GM12874 (cell line): ENCODE measurements at regions not wholly inside any gene's neighbourhood (a gene's known extent, or its start where the extent isn't known, plus 50 kb on each side); places are given as distances from the start of the nearest gene placed in this dataset.

Source experiments
- TF ChIP-seq, protein P1 (sequence below): IDR thresholded peaks from 2 replicates; pipeline ENCODE4 v1.5.1; 2011; ENCODE audit warnings: low read depth, mild to moderate bottlenecking, control low read depth, low read length, moderate library complexity; ENCODE audit not compliant: insufficient read depth

DNA sequence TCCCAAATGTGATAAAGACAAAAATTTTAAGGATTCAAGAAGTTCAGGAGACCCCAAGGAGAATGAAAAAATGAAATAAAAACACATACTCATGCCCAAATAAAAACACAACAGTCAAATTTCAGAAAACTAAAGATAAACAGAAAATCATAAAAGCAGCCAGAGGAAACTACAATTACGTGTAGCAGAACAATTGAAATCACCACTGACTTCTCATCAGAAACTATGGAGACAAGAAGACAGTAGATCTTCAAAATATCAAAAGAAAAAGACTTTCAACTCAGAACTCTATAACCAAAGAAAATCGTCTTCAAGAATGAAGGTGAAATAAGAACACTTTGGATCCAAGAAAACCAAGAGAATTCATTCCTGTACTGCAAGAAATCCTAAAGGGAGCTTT lies 54.9 kb downstream of the DIO3 start:
- TF ChIP-seq, protein P1, sequence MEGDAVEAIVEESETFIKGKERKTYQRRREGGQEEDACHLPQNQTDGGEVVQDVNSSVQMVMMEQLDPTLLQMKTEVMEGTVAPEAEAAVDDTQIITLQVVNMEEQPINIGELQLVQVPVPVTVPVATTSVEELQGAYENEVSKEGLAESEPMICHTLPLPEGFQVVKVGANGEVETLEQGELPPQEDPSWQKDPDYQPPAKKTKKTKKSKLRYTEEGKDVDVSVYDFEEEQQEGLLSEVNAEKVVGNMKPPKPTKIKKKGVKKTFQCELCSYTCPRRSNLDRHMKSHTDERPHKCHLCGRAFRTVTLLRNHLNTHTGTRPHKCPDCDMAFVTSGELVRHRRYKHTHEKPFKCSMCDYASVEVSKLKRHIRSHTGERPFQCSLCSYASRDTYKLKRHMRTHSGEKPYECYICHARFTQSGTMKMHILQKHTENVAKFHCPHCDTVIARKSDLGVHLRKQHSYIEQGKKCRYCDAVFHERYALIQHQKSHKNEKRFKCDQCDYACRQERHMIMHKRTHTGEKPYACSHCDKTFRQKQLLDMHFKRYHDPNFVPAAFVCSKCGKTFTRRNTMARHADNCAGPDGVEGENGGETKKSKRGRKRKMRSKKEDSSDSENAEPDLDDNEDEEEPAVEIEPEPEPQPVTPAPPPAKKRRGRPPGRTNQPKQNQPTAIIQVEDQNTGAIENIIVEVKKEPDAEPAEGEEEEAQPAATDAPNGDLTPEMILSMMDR = no peak

DNA sequence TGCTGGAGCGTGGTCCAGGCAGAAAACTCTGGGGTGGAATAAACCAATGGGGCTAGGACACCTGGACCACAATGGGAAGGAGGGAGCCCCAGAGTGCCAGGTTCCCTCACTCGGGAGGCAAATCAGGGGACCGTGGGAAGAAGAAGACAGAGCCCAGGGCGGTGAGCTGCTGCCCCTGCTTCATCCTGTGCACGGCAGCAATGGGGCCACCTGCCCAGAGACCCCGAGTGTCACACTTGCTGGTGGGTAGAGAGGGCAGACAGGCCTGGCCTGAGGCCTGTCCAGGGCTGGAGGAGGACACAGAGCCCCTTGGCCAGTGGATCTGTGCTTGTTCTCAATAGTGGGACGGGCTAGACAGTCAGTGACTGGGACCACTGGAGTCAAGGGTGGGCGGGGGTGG lies 58.2 kb downstream of the DIO3 start:
- TF ChIP-seq, protein P1 = no peak

DNA sequence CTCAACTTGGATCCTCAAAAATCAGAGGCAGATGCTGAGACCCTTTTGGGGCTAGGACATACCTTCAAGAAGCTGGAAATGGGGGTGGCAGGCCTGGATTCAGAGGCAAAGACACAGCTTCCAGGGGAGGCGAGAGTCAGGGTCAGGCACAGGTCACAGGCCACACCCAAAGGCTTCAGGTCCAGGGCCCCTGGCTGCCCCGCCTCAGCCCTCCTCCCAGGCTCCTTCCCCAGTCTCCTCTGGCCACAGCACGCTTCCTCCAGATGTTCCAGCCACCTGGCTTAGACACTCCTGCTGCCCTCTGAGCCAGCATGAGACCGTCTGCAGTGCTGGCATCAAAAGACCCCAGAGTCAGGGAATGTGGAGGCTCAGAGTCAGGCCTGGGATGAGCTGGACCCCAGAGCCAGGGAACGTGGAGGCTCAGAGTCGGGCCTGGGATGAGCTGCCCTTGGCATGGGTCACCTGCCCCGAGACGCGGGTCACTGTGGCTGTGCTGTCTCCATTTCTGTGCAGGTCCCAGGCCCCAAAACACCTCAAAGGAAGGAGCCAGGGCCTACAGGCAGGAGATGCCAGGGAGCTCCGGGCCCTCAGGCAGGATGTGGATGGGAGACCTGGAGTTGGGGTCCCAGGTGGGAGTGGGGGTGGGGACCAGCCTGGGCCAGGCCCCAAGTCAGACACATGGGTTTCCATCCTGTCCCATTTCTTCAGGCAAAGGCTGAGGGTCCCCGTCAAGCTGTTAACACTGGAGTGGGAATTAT lies 58.9 kb downstream of the DIO3 start:
- TF ChIP-seq, protein P1 = no peak

DNA sequence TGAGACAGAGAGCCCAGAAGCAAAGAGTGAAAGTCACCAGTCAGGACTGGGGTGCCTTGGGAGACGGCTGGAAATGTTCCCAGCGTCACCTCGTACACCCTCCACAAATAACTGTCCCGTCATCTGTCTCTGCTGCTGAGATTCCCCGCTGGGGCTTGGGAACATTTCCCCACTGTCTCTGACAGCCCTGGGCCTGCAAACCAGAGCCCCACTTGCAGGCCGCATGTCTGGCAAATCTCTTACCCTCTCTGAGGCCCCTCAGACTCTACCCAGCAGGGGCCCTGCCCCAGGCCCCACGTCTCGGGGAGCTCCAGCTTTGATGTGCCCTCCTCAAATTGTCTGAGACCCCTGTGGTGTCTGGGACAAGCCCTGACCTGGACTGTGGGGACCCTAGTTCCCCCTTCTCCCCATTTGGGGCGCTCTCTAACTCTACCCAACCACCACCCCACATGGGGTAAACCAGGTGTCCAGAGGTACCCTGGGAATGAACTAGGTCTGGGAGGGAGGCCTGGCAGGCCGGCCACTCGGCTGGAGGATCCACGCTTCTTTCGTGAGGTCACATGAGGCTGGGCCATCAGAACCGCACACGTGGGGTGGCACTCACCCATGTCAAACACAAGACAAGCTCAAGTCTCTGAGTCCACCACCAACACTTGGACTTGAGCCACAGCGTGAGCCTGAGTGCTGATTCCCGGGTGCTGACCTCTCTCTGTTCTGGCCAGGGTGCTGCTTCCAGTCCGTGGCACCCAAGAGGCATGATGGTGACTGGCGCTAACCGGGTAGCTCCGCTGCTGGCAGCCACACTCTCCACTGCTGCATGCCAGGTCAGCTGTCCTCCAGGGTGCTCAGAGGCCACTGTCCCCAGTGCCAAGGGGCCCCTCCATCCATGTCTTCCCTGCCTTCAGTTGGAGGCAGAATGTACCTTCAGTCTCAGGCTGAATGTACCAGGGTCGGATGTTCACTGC lies 59.8 kb downstream of the DIO3 start:
- TF ChIP-seq, protein P1 = no peak

DNA sequence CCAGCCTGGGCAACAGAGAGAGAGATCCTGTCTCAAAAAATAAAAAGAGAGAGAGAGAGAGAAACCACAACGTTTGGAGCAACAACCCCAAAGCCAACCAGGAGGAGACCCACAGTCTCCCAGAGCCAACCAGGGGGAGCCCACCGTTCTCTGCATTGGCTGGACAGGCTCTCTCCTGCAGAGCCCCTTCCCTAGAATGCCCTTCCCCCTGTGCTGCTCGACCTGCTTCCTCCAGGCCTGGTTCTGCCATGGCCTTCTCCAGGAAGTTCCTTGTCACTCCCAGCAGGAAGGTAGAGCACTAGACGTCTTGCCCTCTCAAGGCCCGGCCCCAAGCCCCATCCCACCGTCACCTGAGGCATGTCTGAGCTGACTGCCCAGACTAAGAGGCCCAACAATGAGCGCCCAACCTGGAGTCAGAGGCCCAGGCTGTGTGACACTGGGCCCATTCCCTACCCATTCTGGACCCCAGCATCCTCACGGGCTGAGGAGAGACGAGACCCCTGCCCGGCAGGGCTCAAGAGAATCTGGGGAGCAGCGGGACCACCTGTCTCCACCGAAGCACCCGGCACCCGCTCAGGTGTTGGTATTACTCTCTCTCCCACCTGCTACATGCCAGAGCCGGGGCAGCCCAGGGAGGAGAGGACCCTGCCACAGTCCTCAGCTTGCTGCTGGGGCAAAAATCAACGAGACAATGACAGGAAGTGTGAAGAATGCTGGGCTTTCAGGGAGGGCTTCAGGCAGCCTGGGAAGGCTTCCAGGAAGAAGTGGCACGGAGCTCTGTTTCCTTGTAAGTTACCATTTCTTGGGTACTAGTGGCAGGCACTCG lies 61.2 kb downstream of the DIO3 start:
- TF ChIP-seq, protein P1 = no peak

DNA sequence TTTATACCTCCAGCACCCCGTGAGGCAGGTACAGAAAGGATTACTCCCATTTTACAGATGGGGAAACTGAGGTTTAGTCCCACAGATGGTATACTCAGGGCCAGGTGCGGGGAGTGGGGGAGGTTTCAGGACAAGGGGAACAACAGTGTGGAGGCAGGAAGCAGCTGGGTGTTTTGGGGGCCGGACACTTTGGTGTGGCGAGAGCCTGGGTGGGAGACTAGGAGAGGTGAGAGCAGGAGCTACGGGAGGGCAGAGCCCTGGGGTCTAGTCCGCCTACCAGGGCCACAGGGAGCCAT lies 61.7 kb downstream of the DIO3 start:
- TF ChIP-seq, protein P1 = no peak
